K562 (cell line): ENCODE measurements at regions not wholly inside any gene's neighbourhood (a gene's known extent, or its start where the extent isn't known, plus 50 kb on each side); places are given as distances from the start of the nearest gene placed in this dataset.

Experiments used
- ATAC-seq: fragments of 200-7000 bp; cut with Tn5 transposase; 3 replicates; pipeline ENCODE4 v1.9.1; 2020; ENCODE audit warnings: moderate library complexity
- BruUV-seq: library from RNA; stranded (reverse); fragments of 400-500 nt; replicated peaks from 2 replicates; lab custom pipeline; 2021; lab: Mats Ljungman, UMichigan
- CTCF ChIA-PET: fragments of 300-600 bp; formaldehyde crosslinking; extraction: SDS; loops from one replicate; lab custom pipeline; 2021; ENCODE audit warnings: low intra/inter-chr PET ratio; lab: Yijun Ruan, JAX
- POLR2A ChIA-PET: fragments of 300-600, 350-650 bp; sonication (Branson Sonifier 250); formaldehyde crosslinking; extraction: SDS; loops from one replicate; lab custom pipeline; 2021; ENCODE audit warnings: antibody characterized with exemption, inconsistent platforms; lab: Yijun Ruan, JAX
- DNase-seq, 4 experiments: peaks; one replicate each; pipeline versions ENCODE4 v3.0.0 to v3.0.0-alpha.2; 2011 to 2018; ENCODE audit warnings: low spot score in 3 of 4, mixed read lengths in 3 of 4; ENCODE audit errors: extremely low read depth in 1 of 4
- FAIRE-seq: peaks from 2 replicates; lab custom pipeline; 2011; peaks lifted over from hg19 to GRCh38; lab: Jason Lieb, UNC
- H2AFZ ChIP-seq: 2 replicates; pipeline ENCODE4 v1.6.0; 2011; ENCODE audit warnings: low read depth, low read length, control low read depth, inconsistent platforms
- H3K27ac ChIP-seq: fragments of 200-600 bp; 3 replicates; pipeline ENCODE4 v1.8.0; 2011; ENCODE audit warnings: low read depth, mild to moderate bottlenecking, control low read depth, inconsistent platforms, low read length, moderate library complexity, mixed read lengths; ENCODE audit errors: extremely low read depth
- H3K27me3 ChIP-seq, 2 experiments: fragments of 300-600 bp in 1 of 2; 2 replicates in 1 of 2; 3 replicates in 1 of 2; pipeline versions ENCODE4 v1.6.0 to v1.8.0; 2011; ENCODE audit warnings: inconsistent platforms in 2 of 2, low read length in 2 of 2, mild to moderate bottlenecking in 1 of 2, mixed read lengths in 1 of 2, moderate library complexity in 1 of 2; ENCODE audit not compliant: control insufficient read depth in 2 of 2, insufficient read depth in 2 of 2
- H3K36me3 ChIP-seq: fragments of 300-600 bp; 3 replicates; pipeline ENCODE4 v1.8.0; 2011; ENCODE audit warnings: mild to moderate bottlenecking, low read length, inconsistent platforms; ENCODE audit not compliant: control insufficient read depth, insufficient read depth
- H3K4me1 ChIP-seq, 2 experiments: fragments of 200-600 bp in 1 of 2; replicated peaks in 1 of 2; 2 replicates in 1 of 2; 3 replicates in 1 of 2; pipeline versions ENCODE4 v1.5.1 to v1.8.0; 2011; ENCODE audit warnings: inconsistent platforms in 2 of 2, low read length in 2 of 2, mild to moderate bottlenecking in 1 of 2, mixed read lengths in 1 of 2, moderate library complexity in 1 of 2; ENCODE audit not compliant: control insufficient read depth in 2 of 2, insufficient read depth in 2 of 2
- H3K4me2 ChIP-seq: 2 replicates; pipeline ENCODE4 v1.6.1; 2011; ENCODE audit warnings: low read length, control low read depth, inconsistent platforms, mixed read lengths; ENCODE audit not compliant: insufficient read depth
- H3K4me3 ChIP-seq: fragments of 200-600 bp; sonication (generic), shearing (Covaris generic); 2 replicates; pipeline ENCODE4 v1.5.1; 2016; ENCODE audit warnings: control low read depth, inconsistent platforms
- H3K79me2 ChIP-seq: fragments of 200-600 bp; 3 replicates; pipeline ENCODE4 v1.8.0; 2011; ENCODE audit warnings: low read length, inconsistent platforms; ENCODE audit not compliant: control insufficient read depth, insufficient read depth
- H3K9ac ChIP-seq, 2 experiments: 2 replicates each; pipeline versions ENCODE4 v1.6.0 to v1.6.1; 2011; ENCODE audit warnings: low read depth in 2 of 2, low read length in 2 of 2, control low read depth in 1 of 2, inconsistent platforms in 1 of 2, mild to moderate bottlenecking in 1 of 2, mixed read lengths in 1 of 2; ENCODE audit not compliant: insufficient read depth in 1 of 2
- H3K9me1 ChIP-seq: one replicate; pipeline ENCODE4 v1.6.0; 2011; ENCODE audit warnings: inconsistent platforms, mild to moderate bottlenecking, low read length, moderate library complexity; ENCODE audit not compliant: control insufficient read depth, insufficient read depth
- H3K9me3 ChIP-seq: replicated peaks from 2 replicates; pipeline ENCODE4 v1.5.1; 2011; ENCODE audit warnings: low read depth, low read length, inconsistent platforms; ENCODE audit not compliant: control insufficient read depth, insufficient read depth
- H4K20me1 ChIP-seq: replicated peaks from 2 replicates; pipeline ENCODE4 v1.6.1; 2011; ENCODE audit warnings: low read length, inconsistent platforms, mixed read lengths; ENCODE audit not compliant: control insufficient read depth, insufficient read depth
- ETS2 ChIP-seq: IDR thresholded peaks from 2 replicates; pipeline ENCODE4 v1.6.1; 2016; ENCODE audit warnings: borderline replicate concordance, missing genetic modification characterization, mild to moderate bottlenecking, moderate library complexity, missing compliant biosample characterization; ENCODE audit not compliant: poor library complexity, severe bottlenecking
- MLX ChIP-seq, 2 experiments: fragments of 450-650 bp in 1 of 2; sonication (generic) in 1 of 2; formaldehyde crosslinking; conservative IDR thresholded peaks; 2 replicates each; pipeline versions ENCODE4 v1.4.0 to v1.8.1; 2020 to 2022; ENCODE audit warnings: mild to moderate bottlenecking in 1 of 2, missing genetic modification reagents in 1 of 2
- MTA3 ChIP-seq: fragments of 450-650 bp; formaldehyde crosslinking; IDR thresholded peaks from 2 replicates; pipeline ENCODE4 v1.6.1; 2017; ENCODE audit warnings: mild to moderate bottlenecking, borderline replicate concordance
- TRIM25 ChIP-seq: fragments of 450-650 bp; IDR thresholded peaks from 2 replicates; pipeline ENCODE4 v1.7.0; 2016; ENCODE audit warnings: borderline replicate concordance
- ZBTB11 ChIP-seq, 3 experiments: fragments of 200-800 bp in 1 of 3; fragments of 250-450 bp in 1 of 3; fragments of 450-650 bp in 1 of 3; sonication (Bioruptor Pico) in 1 of 3; sonication (Bioruptor generic) in 1 of 3; formaldehyde crosslinking in 1 of 3; IDR thresholded peaks; 2 replicates each; pipeline versions ENCODE4 v1.6.1 to v1.8.0; 2016 to 2022; ENCODE audit warnings: mild to moderate bottlenecking in 2 of 3, missing genetic modification characterization in 2 of 3, missing compliant biosample characterization in 1 of 3, moderate library complexity in 1 of 3
- ZKSCAN1 ChIP-seq: fragments of 150-350 bp; IDR thresholded peaks from 2 replicates; pipeline ENCODE4 v1.6.1; 2016; ENCODE audit warnings: low read depth, low read length
- ZNF785 ChIP-seq: fragments of 250-450 bp; sonication (Bioruptor Pico); IDR thresholded peaks from 2 replicates; pipeline ENCODE4 v1.4.0; 2020; ENCODE audit warnings: mild to moderate bottlenecking
- WGBS: fragments of 100-300 bp; shearing (Covaris generic); methylation state at CpG from one replicate; pipeline ENCODE4 v1.1.6; 2016; ENCODE audit warnings: low coverage, mixed read lengths; ENCODE audit not compliant: insufficient coverage; ENCODE audit errors: missing lambda C conversion rate; 5-methylcytosine and 5-hydroxymethylcytosine counted together
- in situ Hi-C: fragments of 300-500 bp; cut with MboI; formaldehyde crosslinking; loops from 4 replicates; pipeline ENCODE4 v1.15.0; 2018; ENCODE audit warnings: inconsistent platforms, mixed read lengths
- intact Hi-C: fragments of 100-400 bp; cut with micrococcal nuclease; formaldehyde crosslinking; loops from 2 replicates; pipeline ENCODE4 v1.14.2; 2022

GRCh38 chrY:12552471-12553283 lies 148.4 kb upstream of the USP9Y start:
- DNase-seq (no peak), ATAC-seq (no peak), FAIRE-seq (no peak)
- no peaks in the 10 kb centered on the region for H3K79me2 ChIP-seq
- no peak overlapping the region for H3K4me3 ChIP-seq
- no peaks in the 10 kb centered on the region for H3K9me3 ChIP-seq
- H3K36me3 ChIP-seq = no peaks in the 10 kb centered on the region
- no peaks in the 10 kb centered on the region for H3K4me1 ChIP-seq
- H3K27me3 ChIP-seq = no peaks in the 10 kb centered on the region
- no peaks in the 10 kb centered on the region for H3K9me1 ChIP-seq
- ChIA-PET CTCF (no interaction called here), POLR2A (no interaction called here)
- TF ChIP-seq ZNF785 (CRISPR knock-in tag) (no peak), ZBTB11 (CRISPR knock-in tag; IDR thresholded peaks at IDR 0.05) (no peak), ZKSCAN1 (no peak), TRIM25 (no peak), MLX (CRISPR knock-in tag; conservative IDR thresholded peaks at IDR 0.05) (no peak), MTA3 (no peak), ETS2 (tag) (no peak)
- H3K4me2 ChIP-seq = no peak overlapping the region
- intact Hi-C loops = no loop called here
- no TSS peak for BruUV-seq
- no peak overlapping the region for H3K9ac ChIP-seq
- H3K27ac ChIP-seq = no peak overlapping the region
- WGBS = no CpG with 5 or more reads among the region's 4 CpGs
- H2AFZ ChIP-seq = no peak overlapping the region
- H4K20me1 ChIP-seq = no peaks in the 10 kb centered on the region
- in situ Hi-C loops = no loop called here
